Left hindlimb (tissue), 1 donor: ENCODE measurements at regions not wholly inside any gene's neighbourhood (a gene's known extent, or its start where the extent isn't known, plus 50 kb on each side); places are given as distances from the start of the nearest gene placed in this dataset.
A peak's percentile ranks its signal among the peaks of the same experiment; 100 is the strongest.

Experiments
- DNase-seq: peaks from one replicate; pipeline ENCODE4 v3.0.0-alpha.2; 2018

DNA sequence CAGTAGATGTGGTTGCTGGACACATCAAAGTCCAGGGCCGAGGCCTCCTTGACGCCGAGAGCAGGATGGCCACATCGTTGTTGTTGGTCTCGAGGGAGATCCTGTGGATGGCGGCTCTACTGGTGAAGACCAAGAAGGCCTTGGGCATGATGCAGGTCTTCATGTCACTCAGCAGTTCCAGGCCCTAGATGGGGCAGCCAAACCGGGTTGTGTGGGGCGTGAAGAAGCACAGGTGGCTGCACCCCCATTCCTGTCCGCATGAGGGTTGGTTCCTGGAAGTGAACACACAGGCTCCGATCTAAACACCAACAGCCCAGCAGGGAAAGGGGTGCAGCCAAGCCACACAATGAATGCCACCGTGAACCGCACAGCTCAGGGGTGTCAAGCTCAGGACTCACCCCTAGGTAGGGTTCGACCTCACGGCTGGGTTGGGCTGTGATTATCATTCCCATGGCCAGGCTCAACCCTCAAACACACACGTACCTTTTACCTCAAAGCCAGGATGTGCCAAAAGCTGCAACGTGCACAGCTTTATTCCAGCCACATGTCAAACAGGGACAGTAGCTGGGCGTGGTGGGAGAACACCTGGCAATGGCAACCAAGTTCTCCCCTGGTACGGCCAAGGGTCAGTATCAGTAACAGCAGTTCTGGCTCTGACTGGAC lies 132.3 kb downstream of the CRYBB2 start:
- no peak for DNase-seq

GRCh38 chr22:25352294-25352680 lies 132.8 kb downstream of the CRYBB2 start:
- no peak for DNase-seq

GRCh38 chr22:25353516-25354445 lies 134.3 kb downstream of the CRYBB2 start:
- DNase-seq = no peak

DNA sequence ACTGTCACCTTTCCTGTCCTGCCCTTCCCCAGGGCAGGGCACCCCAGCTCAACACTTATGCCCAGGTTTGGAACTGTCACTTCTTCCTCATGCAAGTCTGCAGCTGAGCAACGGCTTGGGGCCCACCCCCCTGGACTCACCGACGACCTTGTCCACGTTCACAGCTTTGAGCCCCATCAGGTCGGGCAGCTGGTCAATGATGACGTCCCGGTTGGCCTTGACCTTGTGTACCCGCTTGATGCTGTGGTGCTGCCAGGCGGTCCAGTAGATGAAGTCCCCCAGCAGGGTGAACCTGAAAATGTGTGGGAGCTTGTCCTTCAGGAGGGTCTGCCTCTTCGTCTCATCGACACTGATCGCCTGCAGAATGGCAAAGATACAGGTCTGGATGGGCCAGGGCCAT lies 135.0 kb downstream of the CRYBB2 start:
- DNase-seq = no peak

GRCh38 chr22:25357132-25357455 lies 137.7 kb downstream of the CRYBB2 start:
- DNase-seq = no peak

DNA sequence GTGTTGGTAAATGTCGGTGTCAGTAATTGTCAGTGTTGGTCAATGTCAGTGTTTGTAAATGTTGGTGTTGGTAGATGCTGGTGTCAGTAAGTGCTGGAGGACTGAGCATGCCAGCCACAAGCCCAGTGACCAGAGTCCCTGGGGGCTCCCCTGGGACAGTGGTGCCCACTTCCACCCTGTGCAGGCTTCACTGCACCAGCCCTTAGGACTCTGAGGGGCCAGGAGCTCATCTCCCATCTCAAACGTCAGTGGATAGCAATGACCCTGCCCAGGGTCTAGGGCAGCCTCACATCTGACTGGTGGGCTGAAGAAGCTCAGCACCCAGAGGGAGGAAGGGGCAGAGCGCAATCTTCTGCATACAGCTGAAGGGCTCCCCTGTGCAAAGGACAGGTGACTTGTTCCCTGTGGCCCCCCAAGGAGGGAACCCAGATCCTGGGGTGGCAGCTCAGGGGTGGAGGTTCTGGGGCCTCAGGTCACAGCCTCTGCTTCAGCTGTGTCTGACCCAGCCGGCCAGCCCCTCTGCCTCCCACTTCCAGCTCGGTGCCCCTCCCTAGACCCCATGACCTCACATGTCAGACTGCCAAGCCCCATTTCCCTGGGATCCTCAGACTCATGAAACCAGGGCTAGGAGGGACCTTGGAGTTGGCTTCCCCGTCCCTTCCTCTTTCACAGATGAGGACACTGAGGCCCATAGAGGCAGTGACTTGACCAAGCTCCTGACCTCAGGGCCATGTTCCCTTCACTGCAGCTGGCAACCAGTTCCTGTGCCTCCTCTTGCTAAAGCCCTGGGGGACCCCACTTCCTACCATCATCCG lies 138.4 kb downstream of the CRYBB2 start:
- no peak for DNase-seq

- no peak for DNase-seq
Measured at GRCh38 chr22:25358421-25359170, 139.2 kb downstream of the CRYBB2 start.

- no peak for DNase-seq
Measured at GRCh38 chr22:25359601-25360261, 140.3 kb downstream of the CRYBB2 start.

- no peak for DNase-seq
Measured at GRCh38 chr22:25360411-25360810, 141.0 kb downstream of the CRYBB2 start.

GRCh38 chr22:25360891-25361645 lies 141.6 kb downstream of the CRYBB2 start:
- DNase-seq = no peak

DNA sequence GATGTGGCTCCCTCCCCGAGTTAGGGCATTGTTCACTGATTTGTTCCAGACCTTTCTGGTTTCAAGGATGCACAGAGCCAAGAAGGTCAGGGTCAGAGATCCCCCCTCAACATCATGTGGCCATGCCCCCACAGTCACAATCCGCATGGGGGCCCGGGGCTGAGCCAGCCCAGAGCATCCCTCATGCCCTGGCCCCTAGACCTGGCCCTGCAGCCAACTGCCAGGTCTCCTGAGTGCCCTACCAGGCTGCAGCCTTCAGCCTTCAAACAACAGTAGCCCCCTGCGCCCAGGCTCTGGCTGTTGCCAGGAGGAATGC lies 142.4 kb downstream of the CRYBB2 start:
- DNase-seq = no peak

- peak; percentile 68 for DNase-seq
Measured at GRCh38 chr22:25362215-25362882, 142.9 kb downstream of the CRYBB2 start.

DNA sequence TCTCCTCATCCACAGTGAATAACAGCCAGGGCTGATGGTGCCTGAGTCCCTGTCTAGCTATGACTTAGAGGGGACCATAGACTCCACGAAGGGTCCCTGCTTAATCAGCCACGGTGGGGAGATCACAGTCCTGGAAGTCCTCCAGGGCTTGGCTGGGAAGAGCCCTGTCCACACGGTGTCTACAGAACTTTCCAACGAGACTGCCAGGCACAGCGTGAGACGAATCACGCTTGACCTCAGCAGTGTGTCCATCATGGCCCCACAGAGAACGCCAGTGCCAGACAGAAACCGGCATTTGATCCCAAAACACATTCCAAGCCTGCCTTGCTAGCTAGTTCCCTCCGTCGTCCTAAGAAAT lies 143.4 kb downstream of the CRYBB2 start:
- no peak for DNase-seq

DNA sequence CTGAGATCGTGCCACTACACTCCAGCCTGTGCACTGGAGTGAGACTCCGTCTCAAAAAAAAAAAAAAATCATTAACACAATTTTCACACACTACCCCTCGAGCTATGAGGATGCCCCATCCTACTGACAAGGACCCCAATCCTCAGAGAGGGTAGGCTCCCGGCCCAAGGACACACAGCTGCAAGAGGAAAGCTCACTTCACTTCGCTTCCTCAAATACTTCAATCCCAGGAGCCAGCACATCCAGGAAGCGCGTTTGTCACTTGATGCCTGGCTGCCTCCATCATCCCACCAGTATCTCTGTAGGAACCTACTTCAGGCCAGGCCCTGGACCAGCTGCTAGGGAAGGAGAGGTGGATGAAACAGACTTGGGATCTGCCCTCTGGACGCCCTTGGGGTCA lies 144.0 kb downstream of the CRYBB2 start:
- no peak for DNase-seq

GRCh38 chr22:25364281-25364680 lies 144.8 kb downstream of the CRYBB2 start:
- peak; percentile 26 for DNase-seq

DNA sequence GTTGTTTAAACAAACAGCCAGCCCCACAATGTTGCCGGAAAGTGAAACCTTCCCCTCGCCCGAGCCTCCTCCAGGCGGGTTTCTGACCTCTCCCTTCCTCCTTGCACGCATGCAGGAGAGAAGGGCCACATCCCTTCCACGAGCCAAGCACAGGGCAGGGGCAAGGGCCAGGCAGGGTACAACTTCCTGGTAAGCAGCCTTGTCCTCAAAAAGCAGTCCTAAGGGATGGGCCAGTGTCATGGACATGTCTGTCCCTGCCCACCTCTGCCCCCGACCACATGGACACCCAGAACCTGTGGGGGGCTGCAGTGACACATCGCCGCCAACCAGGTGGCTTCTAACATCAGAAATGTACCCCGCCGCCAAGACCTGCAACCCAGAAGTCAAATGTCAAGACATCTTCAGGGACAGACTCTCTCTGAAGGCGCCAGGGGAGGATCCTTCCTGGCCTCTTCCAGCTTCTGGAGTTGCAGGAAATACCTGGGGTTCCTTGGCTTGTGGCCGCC lies 145.3 kb downstream of the CRYBB2 start:
- DNase-seq = peak; percentile 22

- DNase-seq = peak; percentile 28
Measured at GRCh38 chr22:25365491-25366261, 146.2 kb downstream of the CRYBB2 start.

GRCh38 chr22:25366408-25366807 lies 147.0 kb downstream of the CRYBB2 start:
- no peak for DNase-seq

- no peak for DNase-seq
Measured at GRCh38 chr22:25366876-25367466, 147.5 kb downstream of the CRYBB2 start.

DNA sequence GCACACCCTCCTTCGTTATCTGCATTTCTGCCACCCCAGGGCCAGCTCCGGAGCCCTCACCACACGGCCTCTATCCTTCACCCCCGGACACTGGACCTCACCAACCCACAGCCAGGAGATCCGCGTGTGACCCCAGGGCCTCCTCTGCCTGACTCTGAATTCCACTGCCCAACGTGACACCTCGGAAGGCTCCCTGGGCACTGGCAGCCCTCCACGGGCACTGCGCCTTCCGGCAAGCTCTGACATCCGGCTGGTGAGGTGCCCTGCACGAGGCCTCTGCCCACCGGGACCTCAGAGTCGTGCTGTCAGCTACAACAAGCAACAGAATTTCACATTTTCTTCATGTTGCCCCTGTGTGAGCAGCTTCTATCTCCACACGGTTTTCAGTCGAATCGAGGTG lies 148.3 kb downstream of the CRYBB2 start:
- DNase-seq = no peak
